ENCODE measurements at regions not wholly inside any gene's neighbourhood (a gene's known extent, or its start where the extent isn't known, plus 50 kb on each side); places are given as distances from the start of the nearest gene placed in this dataset.

GRCh38 chr1:67991546-67991945, 58.9 kb downstream of the DIRAS3 start:
- no peak for DNase-seq (ENCODE audit: low spot score)

GRCh38 chr1:67988066-67988465, 62.4 kb downstream of the DIRAS3 start:
- DNase-seq (ENCODE audit: low spot score) = no peak

- peak; percentile 47 for DNase-seq (ENCODE audit: low spot score)
Measured at GRCh38 chr1:67987046-67987799, 63.2 kb downstream of the DIRAS3 start.

GRCh38 chr1:67983867-67984266, 66.6 kb downstream of the DIRAS3 start:
- DNase-seq (ENCODE audit: low spot score) = no peak

- no peak for DNase-seq (ENCODE audit: low spot score)
Measured at GRCh38 chr1:67980028-67980427, 70.4 kb downstream of the DIRAS3 start.

GRCh38 chr1:67979532-67979931, 70.9 kb downstream of the DIRAS3 start:
- no peak for DNase-seq (ENCODE audit: low spot score)

- peak; percentile 30 for DNase-seq (ENCODE audit: low spot score)
Measured at GRCh38 chr1:67978890-67979516, 71.4 kb downstream of the DIRAS3 start.

GRCh38 chr1:67977756-67978155, 72.7 kb downstream of the DIRAS3 start:
- no peak for DNase-seq (ENCODE audit: low spot score)

- DNase-seq (ENCODE audit: low spot score) = no peak
Measured at GRCh38 chr1:67973051-67973450, 77.4 kb downstream of the DIRAS3 start.

GRCh38 chr1:67970088-67970487, 80.3 kb downstream of the DIRAS3 start:
- peak; percentile 46 for DNase-seq (ENCODE audit: low spot score)

GRCh38 chr1:67969446-67969845, 81.0 kb downstream of the DIRAS3 start:
- DNase-seq (ENCODE audit: low spot score) = no peak

GRCh38 chr1:67966666-67967009, 83.8 kb downstream of the DIRAS3 start:
- DNase-seq (ENCODE audit: low spot score) = no peak

- no peak for DNase-seq (ENCODE audit: low spot score)
Measured at GRCh38 chr1:67965995-67966665, 84.3 kb downstream of the DIRAS3 start.

GRCh38 chr1:67963263-67963662, 87.2 kb downstream of the DIRAS3 start:
- no peak for DNase-seq (ENCODE audit: low spot score)

GRCh38 chr1:67960766-67961165, 89.7 kb downstream of the DIRAS3 start:
- no peak for DNase-seq (ENCODE audit: low spot score)

GRCh38 chr1:67958472-67958871, 92.0 kb downstream of the DIRAS3 start:
- DNase-seq (ENCODE audit: low spot score) = no peak

- DNase-seq (ENCODE audit: low spot score) = no peak
Measured at GRCh38 chr1:67957066-67957465, 93.4 kb downstream of the DIRAS3 start.

- no peak for DNase-seq (ENCODE audit: low spot score)
Measured at GRCh38 chr1:67956116-67956515, 94.3 kb downstream of the DIRAS3 start.

GRCh38 chr1:67955591-67955990, 94.8 kb downstream of the DIRAS3 start:
- DNase-seq (ENCODE audit: low spot score) = no peak

- no peak for DNase-seq (ENCODE audit: low spot score)
Measured at GRCh38 chr1:67953301-67953700, 97.1 kb downstream of the DIRAS3 start.

- no peak for DNase-seq (ENCODE audit: low spot score)
Measured at GRCh38 chr1:67952071-67952470, 98.4 kb downstream of the DIRAS3 start.

- DNase-seq (ENCODE audit: low spot score) = no peak
Measured at GRCh38 chr1:67951014-67951413, 99.4 kb downstream of the DIRAS3 start.

All from H4 (cell line).